GM19468 (cell line): ENCODE measurements at regions not wholly inside any gene's neighbourhood (a gene's known extent, or its start where the extent isn't known, plus 50 kb on each side); places are given as distances from the start of the nearest gene placed in this dataset.
A peak's percentile ranks its signal among the peaks of the same experiment; 100 is the strongest.

Experiments
- ATAC-seq: cut with Tn5 transposase; IDR thresholded peaks from one replicate; pipeline ENCODE4 v1.9.1; 2021; ENCODE audit warnings: mild to moderate bottlenecking, moderate library complexity, moderate number of reproducible peaks; ENCODE audit not compliant: unreplicated experiment; ENCODE audit errors: extremely low read depth

DNA sequence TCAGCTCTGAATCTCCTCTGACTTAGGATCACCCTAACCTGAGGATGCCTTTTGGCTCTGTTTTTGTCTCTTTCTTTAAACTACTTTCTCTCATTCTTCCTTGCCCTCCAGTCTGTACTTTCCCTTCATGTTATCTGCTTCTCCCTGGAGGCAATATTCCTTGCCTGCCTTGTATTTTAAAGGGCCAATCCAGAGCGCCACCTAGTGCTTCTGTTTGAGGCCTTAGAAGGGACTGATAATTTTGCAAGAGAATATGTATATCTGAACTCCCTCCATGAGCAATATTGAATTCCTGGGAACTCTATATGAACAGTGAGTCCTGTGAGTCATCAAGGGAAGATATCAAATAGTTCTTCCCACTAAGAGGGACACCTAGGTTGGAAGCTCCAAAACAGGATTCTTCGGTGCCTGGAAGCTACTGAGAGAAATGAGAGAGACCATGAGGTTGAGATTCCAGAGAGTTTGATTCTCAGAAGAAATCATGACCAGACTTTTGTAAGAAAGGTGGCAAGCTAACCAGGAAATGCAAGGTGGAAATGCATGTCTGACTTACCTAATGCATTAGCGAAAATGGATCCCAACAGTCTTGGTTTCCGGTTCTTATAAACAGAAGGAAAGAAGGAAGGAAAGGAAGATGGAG, 203.8 kb upstream of the CD96 start:
- peak; percentile 54 for ATAC-seq

DNA sequence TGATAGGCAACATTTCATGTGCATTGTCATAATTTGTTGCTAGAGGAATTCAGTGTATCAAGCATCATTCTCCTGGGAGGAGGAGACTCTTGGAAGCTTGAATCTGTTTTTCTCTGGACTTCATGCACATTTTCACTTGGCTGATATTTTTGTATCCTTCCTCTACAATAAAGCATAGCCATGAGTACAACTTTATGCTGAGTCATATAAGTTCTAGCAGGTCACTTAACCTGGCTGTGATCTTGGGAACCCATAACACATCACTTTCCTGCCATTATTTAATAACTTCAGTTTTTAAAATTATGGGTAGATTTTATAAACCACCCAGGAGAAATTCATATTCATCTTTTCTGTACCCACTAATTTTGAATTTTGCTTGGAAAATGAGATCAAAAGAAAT, 203.0 kb upstream of the CD96 start:
- ATAC-seq, result no peak

- no peak for ATAC-seq
These were observed 190.7 kb upstream of the CD96 start for GRCh38 chr3:111351334-111351733.

DNA sequence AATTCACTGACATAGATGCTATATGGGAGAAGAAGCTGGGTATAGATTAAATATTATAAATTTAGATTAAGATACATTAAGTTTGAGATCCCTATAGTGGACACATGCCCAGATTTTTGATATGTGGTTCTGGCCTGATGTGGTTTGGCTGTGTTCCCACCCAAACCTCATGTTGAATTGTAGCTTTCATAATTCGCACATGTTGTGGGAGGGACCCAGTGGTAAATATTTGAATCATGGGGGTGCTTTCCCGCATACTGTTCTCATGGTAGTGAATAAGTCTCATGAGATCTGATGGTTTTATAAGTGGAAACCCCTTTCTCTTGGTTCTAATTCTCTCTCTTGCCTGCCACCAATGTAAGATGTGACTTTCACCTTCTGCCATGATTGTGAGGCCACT, 189.4 kb upstream of the CD96 start:
- no peak for ATAC-seq

- no peak for ATAC-seq
These were observed 182.6 kb upstream of the CD96 start for GRCh38 chr3:111359261-111360030.

GRCh38 chr3:111362381-111363009, 179.5 kb upstream of the CD96 start:
- no peak for ATAC-seq

GRCh38 chr3:111366515-111366914, 175.5 kb upstream of the CD96 start:
- ATAC-seq, result no peak

- no peak for ATAC-seq
These were observed 173.9 kb upstream of the CD96 start for GRCh38 chr3:111368056-111368455.

DNA sequence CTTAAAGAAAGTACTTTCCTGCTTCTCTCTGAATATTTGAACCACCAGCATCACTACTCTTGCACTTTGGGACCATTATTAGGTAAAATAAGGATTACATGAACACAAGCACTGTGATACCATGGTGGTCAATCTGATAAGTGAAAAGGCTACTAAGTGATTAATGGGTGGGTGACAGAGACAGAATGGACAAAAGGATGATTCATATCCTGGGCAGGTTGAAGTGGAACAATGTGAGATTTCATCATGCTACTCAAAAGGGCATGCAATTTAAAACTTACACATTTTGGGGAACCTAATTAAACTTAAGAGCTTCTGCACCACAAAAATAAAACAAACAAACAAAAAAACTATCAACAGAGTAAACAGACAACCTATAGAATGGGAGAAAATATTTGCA, 172.0 kb upstream of the CD96 start:
- no peak for ATAC-seq

DNA sequence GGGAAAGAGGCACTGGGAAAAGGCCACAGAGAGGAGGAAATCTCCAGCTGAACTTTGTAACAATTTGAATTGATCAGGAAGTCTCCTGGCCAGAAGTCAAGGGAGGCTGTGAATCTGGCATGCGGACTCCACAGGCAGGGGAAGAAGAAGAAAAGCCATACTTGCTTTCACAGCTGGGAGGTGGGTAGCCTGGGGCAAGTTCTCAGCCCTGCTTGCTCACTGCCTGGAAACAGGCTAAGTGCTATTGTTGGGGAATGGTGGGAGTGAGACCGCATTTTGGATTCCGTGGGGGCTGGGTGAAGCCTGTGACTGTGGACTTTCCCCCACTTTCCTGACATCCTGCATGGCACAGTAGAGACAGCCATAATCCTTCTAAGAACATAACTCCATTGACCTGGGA, 168.8 kb upstream of the CD96 start:
- no peak for ATAC-seq

DNA sequence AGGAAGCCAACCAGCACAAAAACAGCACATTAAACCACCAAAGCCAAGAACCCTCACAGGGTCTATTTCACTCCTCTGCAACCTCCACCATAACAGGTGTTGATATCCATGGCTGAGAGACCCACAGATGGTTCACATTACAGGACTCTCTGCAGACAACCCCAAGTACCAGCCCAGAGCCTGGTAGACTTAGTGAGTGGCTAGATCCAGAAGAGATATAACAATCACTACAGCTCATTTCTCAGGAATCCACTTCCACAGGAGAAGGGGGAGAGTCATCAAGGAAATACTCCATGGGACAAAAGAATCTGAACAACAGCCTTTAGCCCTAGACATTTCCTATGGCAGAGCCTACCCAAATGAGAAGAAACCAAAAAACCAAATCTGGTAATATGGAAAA, 168.1 kb upstream of the CD96 start:
- ATAC-seq, result no peak

DNA sequence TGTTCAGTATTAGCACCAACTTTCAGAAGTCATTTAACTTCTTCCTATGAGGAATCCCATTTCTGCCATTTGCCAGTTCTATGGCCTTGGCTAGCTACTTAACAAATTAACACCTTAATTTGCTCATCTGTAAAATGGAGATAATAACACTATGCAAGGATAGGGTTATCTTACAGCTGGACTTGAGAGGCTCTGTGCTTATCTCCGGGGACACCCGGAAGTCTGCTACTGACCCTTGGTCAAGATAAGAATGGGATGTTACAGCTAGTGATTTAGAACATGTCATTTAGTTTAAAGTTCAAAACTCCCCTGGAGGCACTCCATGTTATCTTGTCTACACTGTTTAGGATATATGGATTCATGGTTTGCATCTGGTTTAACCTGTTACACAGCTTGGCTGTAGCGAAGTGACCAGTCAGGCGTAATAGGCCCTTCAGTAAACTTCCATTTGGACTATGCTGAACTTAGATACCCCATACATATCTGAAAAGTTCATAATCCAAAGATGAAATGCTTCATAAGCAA, 156.0 kb upstream of the CD96 start:
- no peak for ATAC-seq

GRCh38 chr3:111392894-111393398, 149.1 kb upstream of the CD96 start:
- ATAC-seq, result no peak

- no peak for ATAC-seq
These were observed 129.3 kb upstream of the CD96 start for GRCh38 chr3:111412656-111413055.

DNA sequence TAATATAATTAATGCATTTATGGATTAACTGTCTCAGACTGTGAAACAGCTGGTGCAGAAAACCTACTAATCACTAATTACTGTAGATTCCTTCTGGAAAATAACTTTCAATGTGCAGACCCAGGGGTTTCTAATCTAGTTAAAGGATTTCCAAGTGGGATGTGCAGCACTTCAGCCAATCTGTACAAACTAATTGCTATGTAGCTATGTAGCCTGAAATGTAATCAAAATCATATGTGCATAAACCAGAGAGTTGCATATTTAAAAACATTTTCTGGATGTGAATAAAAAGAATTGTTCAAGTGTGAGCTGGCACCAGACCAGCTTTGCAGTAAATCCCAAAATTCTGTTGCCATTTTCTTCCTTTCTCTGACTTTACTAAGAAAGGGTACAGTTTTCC, 127.5 kb upstream of the CD96 start:
- ATAC-seq, result no peak

- ATAC-seq, result no peak
These were observed 127.0 kb upstream of the CD96 start for GRCh38 chr3:111415018-111415417.

DNA sequence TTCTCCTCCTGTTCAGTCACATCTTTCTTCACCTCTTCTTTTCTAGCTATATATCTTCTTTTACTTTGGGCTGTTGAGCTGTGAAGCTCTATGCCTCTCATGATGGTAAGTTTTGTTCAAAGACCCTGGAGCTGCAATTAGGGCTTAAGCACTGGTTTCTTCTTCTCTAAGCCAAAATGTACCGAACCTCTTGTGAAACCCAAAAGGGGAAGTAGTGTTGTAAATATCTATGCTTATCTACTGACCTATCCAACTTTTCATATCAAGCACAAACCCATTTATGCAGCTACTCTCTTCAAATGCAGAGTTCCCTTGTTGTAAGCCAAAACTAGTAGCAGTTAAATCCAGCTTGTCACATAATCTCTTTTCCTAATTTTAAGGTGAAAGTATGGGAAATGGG, 123.6 kb upstream of the CD96 start:
- no peak for ATAC-seq

- no peak for ATAC-seq
These were observed 113.7 kb upstream of the CD96 start for GRCh38 chr3:111428301-111428700.

- no peak for ATAC-seq
These were observed 106.9 kb upstream of the CD96 start for GRCh38 chr3:111434941-111435622.

DNA sequence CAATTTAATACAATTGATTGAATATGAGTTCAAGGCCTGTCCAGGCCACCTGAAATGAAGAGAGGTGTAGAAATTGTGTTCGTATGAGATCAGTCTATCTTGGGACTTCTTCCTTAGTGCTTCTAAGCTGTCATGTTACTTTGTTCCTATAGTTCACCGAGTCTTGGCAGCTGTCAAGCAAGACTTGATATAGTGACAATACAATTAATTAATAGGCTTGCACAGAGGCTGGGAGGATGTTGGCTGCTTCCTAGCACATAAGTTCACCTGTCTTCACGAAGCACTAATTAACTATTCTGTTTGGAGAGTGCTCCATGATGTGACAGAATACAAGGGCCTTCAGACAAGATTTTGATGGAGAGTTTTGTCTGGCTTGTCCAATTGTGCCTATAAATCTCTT, 103.7 kb upstream of the CD96 start:
- ATAC-seq, result no peak

GRCh38 chr3:111454551-111454950, 87.4 kb upstream of the CD96 start:
- no peak for ATAC-seq
